CD14-positive monocyte (primary cell): ENCODE measurements at regions not wholly inside any gene's neighbourhood (a gene's known extent, or its start where the extent isn't known, plus 50 kb on each side); places are given as distances from the start of the nearest gene placed in this dataset.

Source experiments
- DNase-seq, 3 donors: peaks; one replicate each; pipeline ENCODE4 v3.0.0-alpha.2; 2011 to 2022
- H2AFZ ChIP-seq: 2 replicates; pipeline ENCODE4 v1.6.0; 2012; ENCODE audit warnings: mild to moderate bottlenecking, low read depth, low read length, inconsistent platforms; ENCODE audit not compliant: insufficient read depth, poor library complexity, severe bottlenecking
- H3K27ac ChIP-seq, 2 donors: 1 replicate in 1 of 2; 2 replicates in 1 of 2; pipeline ENCODE4 v1.5.1; 2012 to 2013; ENCODE audit warnings: low read length in 2 of 2, control low read depth in 1 of 2, inconsistent platforms in 1 of 2, low read depth in 1 of 2, mild to moderate bottlenecking in 1 of 2
- H3K27me3 ChIP-seq, 2 donors: one replicate each; pipeline versions ENCODE4 v1.6.0 to v1.6.1; 2011 to 2013; ENCODE audit warnings: low read length in 2 of 2; ENCODE audit not compliant: control insufficient read depth in 2 of 2, insufficient read depth in 2 of 2
- H3K36me3 ChIP-seq, 2 donors: replicated peaks in 1 of 2; 1 replicate in 1 of 2; 2 replicates in 1 of 2; pipeline versions ENCODE4 v1.5.1 to v1.6.1; 2012 to 2013; ENCODE audit warnings: low read length in 2 of 2, control low read depth in 1 of 2, inconsistent platforms in 1 of 2, mild to moderate bottlenecking in 1 of 2; ENCODE audit not compliant: insufficient read depth in 2 of 2, control insufficient read depth in 1 of 2
- H3K4me1 ChIP-seq, 2 donors: 1 replicate in 1 of 2; 2 replicates in 1 of 2; pipeline versions ENCODE4 v1.5.1 to v1.6.1; 2012 to 2013; ENCODE audit warnings: low read length in 2 of 2, control low read depth in 1 of 2, inconsistent platforms in 1 of 2, mild to moderate bottlenecking in 1 of 2, moderate library complexity in 1 of 2; ENCODE audit not compliant: insufficient read depth in 2 of 2, control insufficient read depth in 1 of 2
- H3K4me2 ChIP-seq: replicated peaks from 2 replicates; pipeline ENCODE3; 2012; ENCODE audit warnings: low read length, moderate library complexity, mild to moderate bottlenecking; ENCODE audit not compliant: poor library complexity, severe bottlenecking; ENCODE audit errors: extremely low read depth
- H3K4me3 ChIP-seq, 3 experiments: fragments of 200-600 bp in 1 of 3; sonication (generic) in 1 of 3; replicated peaks in 1 of 3; 1 replicate in 2 of 3; 2 replicates in 1 of 3; pipeline ENCODE4 v1.5.1; 2011 to 2013; ENCODE audit warnings: low read length in 3 of 3, mild to moderate bottlenecking in 3 of 3, control low read depth in 2 of 3, low read depth in 2 of 3, inconsistent platforms in 1 of 3, moderate library complexity in 1 of 3
- H3K79me2 ChIP-seq: 2 replicates; pipeline ENCODE4 v1.6.0; 2012; ENCODE audit warnings: mild to moderate bottlenecking, control low read depth, inconsistent platforms, low read length, moderate library complexity; ENCODE audit not compliant: insufficient read depth
- H3K9ac ChIP-seq: 2 replicates; pipeline ENCODE4 v1.6.0; 2017; ENCODE audit warnings: low read length, mild to moderate bottlenecking; ENCODE audit not compliant: insufficient read depth, poor library complexity, severe bottlenecking
- H3K9me3 ChIP-seq, 2 donors: replicated peaks in 1 of 2; 1 replicate in 1 of 2; 2 replicates in 1 of 2; pipeline versions ENCODE4 v1.5.1 to v1.6.1; 2012 to 2013; ENCODE audit warnings: low read length in 2 of 2, control low read depth in 1 of 2; ENCODE audit not compliant: control insufficient read depth in 1 of 2, insufficient read depth in 1 of 2
- H4K20me1 ChIP-seq: 2 replicates; pipeline ENCODE4 v1.6.0; 2012; ENCODE audit warnings: mild to moderate bottlenecking, low read length, control low read depth, moderate library complexity; ENCODE audit not compliant: insufficient read depth
- H3K27ac Mint-ChIP-seq, 7 donors: one replicate each; pipeline ENCODE4 v1.8.0; 2020; ENCODE audit warnings: mild to moderate bottlenecking in 7 of 7, mixed read lengths in 7 of 7, moderate library complexity in 6 of 7, inconsistent platforms in 2 of 7
- H3K27me3 Mint-ChIP-seq, 3 donors: one replicate each; pipeline ENCODE4 v1.8.0; 2021 to 2022; ENCODE audit warnings: low read depth in 3 of 3, mild to moderate bottlenecking in 3 of 3, mixed read lengths in 3 of 3, moderate library complexity in 3 of 3, inconsistent platforms in 1 of 3
- H3K36me3 Mint-ChIP-seq, 2 donors: one replicate each; pipeline ENCODE4 v1.8.0; 2020; ENCODE audit warnings: mixed read lengths in 2 of 2, inconsistent platforms in 1 of 2, mild to moderate bottlenecking in 1 of 2
- H3K4me1 Mint-ChIP-seq: one replicate; pipeline ENCODE4 v1.8.0; 2020; ENCODE audit warnings: mild to moderate bottlenecking, mixed read lengths
- H3K4me3 Mint-ChIP-seq, 2 donors: one replicate each; pipeline ENCODE4 v1.8.0; 2020; ENCODE audit warnings: mild to moderate bottlenecking in 2 of 2, mixed read lengths in 2 of 2, moderate library complexity in 1 of 2
- H3K9me3 Mint-ChIP-seq, 7 donors: one replicate each; pipeline ENCODE4 v1.8.0; 2020 to 2022; ENCODE audit warnings: mixed read lengths in 7 of 7, mild to moderate bottlenecking in 6 of 7, moderate library complexity in 6 of 7, inconsistent platforms in 2 of 7
- WGBS: methylation state at CpG from one replicate; pipeline ENCODE4 v1.1.5; 2013; ENCODE audit warnings: missing lambda C conversion rate; ENCODE audit not compliant: insufficient coverage; 5-methylcytosine and 5-hydroxymethylcytosine counted together
- intact Hi-C, 2 donors: fragments of 100-400 bp; cut with micrococcal nuclease; formaldehyde crosslinking; loops; one replicate each; pipeline versions ENCODE4 v1.15.0 to v1.15.1; 2023
- TF ChIP-seq, protein P1 (sequence below): fragments of 200-600 bp; IDR thresholded peaks from one replicate; pipeline ENCODE4 v1.8.0; 2022; ENCODE audit warnings: antibody characterized with exemption, mild to moderate bottlenecking

DNA sequence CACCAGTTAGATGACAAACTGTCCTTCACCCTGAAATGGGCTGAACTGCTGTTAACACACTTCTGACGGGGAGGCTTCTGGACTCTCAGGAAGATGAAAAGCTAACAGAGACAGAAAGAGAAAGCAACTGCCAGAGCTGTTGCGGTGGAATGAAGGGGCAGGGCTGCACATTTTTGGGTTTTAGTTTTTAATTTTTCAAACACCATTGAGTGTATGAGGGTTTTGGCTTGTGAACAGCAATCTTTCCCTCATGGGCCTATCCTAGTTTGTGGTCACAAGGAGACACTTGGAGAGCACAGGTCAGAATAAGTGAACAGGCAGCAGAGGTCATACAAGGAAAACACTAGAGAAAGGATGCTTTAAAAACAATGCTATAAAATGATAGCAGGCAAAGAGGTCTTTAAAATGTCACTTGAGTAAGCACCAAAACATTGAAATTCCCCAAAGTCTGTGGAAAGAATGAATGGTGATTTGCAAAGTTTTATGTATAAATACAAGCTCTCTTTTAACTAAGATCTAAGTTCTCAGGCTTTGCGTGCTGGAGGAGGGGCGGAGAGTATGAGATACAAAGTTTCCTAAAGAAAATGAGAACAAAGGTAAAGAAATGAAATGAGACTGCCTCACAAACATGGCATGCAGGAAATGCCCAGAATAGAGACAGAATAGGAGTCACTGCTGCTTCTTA, 101.4 kb upstream of the GLI3 start:
- intact Hi-C loops: no loop called here
- no peak for DNase-seq
- TF ChIP-seq, protein P1, sequence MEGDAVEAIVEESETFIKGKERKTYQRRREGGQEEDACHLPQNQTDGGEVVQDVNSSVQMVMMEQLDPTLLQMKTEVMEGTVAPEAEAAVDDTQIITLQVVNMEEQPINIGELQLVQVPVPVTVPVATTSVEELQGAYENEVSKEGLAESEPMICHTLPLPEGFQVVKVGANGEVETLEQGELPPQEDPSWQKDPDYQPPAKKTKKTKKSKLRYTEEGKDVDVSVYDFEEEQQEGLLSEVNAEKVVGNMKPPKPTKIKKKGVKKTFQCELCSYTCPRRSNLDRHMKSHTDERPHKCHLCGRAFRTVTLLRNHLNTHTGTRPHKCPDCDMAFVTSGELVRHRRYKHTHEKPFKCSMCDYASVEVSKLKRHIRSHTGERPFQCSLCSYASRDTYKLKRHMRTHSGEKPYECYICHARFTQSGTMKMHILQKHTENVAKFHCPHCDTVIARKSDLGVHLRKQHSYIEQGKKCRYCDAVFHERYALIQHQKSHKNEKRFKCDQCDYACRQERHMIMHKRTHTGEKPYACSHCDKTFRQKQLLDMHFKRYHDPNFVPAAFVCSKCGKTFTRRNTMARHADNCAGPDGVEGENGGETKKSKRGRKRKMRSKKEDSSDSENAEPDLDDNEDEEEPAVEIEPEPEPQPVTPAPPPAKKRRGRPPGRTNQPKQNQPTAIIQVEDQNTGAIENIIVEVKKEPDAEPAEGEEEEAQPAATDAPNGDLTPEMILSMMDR: no peak
- Histone ChIP-seq H3K79me2 (no peaks in the 10 kb centered on the region), H4K20me1 (no peaks in the 10 kb centered on the region), H3K4me3 (no peak overlapping the region), H3K9ac (no peak overlapping the region), H3K4me1 (no peaks in the 10 kb centered on the region), H3K4me2 (no peak overlapping the region), H2AFZ (no peak overlapping the region), H3K27me3 (no peaks in the 10 kb centered on the region), H3K36me3 (no peaks in the 10 kb centered on the region), H3K27ac (no peak overlapping the region), H3K9me3 (no peaks in the 10 kb centered on the region)
- Mint-ChIP-seq H3K27me3 (peaks cover 0 to 2% (median 1%) of the 10 kb centered on the region in 3 donors), H3K4me3 (no peak overlapping the region), H3K27ac (no peak overlapping the region), H3K36me3 (no peaks in the 10 kb centered on the region), H3K9me3 (peaks cover 0 to 2% (median 0%) of the 10 kb centered on the region in 7 donors), H3K4me1 (no peaks in the 10 kb centered on the region)
- WGBS: no CpG with 5 or more reads among the region's 4 CpGs

- no peaks in the 10 kb centered on the region for H3K27me3 ChIP-seq
- H3K4me3 ChIP-seq: no peak overlapping the region
- no peaks in the 10 kb centered on the region for H3K36me3 ChIP-seq
- no peak overlapping the region for H3K4me2 ChIP-seq
- no peaks in the 10 kb centered on the region for H3K4me1 ChIP-seq
- Mint-ChIP-seq H3K27me3 (peaks cover 0 to 2% (median 1%) of the 10 kb centered on the region in 3 donors), H3K4me3 (no peak overlapping the region), H3K4me1 (no peaks in the 10 kb centered on the region), H3K9me3 (peaks cover 0 to 5% (median 2%) of the 10 kb centered on the region in 7 donors), H3K27ac (no peak overlapping the region), H3K36me3 (no peaks in the 10 kb centered on the region)
- intact Hi-C loops: no loop called here
- no peak overlapping the region for H3K9ac ChIP-seq
- no peaks in the 10 kb centered on the region for H3K79me2 ChIP-seq
- no peaks in the 10 kb centered on the region for H4K20me1 ChIP-seq
- WGBS: 91% methylated on average over 10 of the region's 13 CpGs
- H3K9me3 ChIP-seq: peaks cover 0 to 3% of the 10 kb centered on the region in 2 donors
- TF ChIP-seq, protein P1: no peak
- no peak for DNase-seq
- no peak overlapping the region for H3K27ac ChIP-seq
- H2AFZ ChIP-seq: no peak overlapping the region
Measured at GRCh38 chr7:42337225-42337905, 100.4 kb upstream of the GLI3 start.
